Smooth muscle cell (in vitro differentiated cells): ENCODE measurements at regions not wholly inside any gene's neighbourhood (a gene's known extent, or its start where the extent isn't known, plus 50 kb on each side); places are given as distances from the start of the nearest gene placed in this dataset.

Experiments
- DNase-seq: peaks from one replicate; lab custom pipeline; 2025; ENCODE audit not compliant: unreplicated experiment; lab: John Stamatoyannopoulos, UW
- H2AFZ ChIP-seq: fragments of 200-600 bp; sonication (generic); 2 replicates; pipeline ENCODE4 v1.6.0; 2016; ENCODE audit warnings: antibody characterized with exemption, low read depth, mild to moderate bottlenecking
- H3F3A ChIP-seq: fragments of 200-600 bp; sonication (generic); 2 replicates; pipeline ENCODE4 v1.6.0; 2017; ENCODE audit warnings: antibody characterized with exemption, low read depth
- H3K27ac ChIP-seq: fragments of 200-600 bp; sonication (generic); 2 replicates; pipeline ENCODE4 v1.5.1; 2016; ENCODE audit warnings: low read depth, mild to moderate bottlenecking
- H3K27me3 ChIP-seq: fragments of 200-600 bp; sonication (generic); 2 replicates; pipeline ENCODE4 v1.6.1; 2016; ENCODE audit warnings: low read depth, mild to moderate bottlenecking
- H3K36me3 ChIP-seq: fragments of 200-600 bp; sonication (generic); 2 replicates; pipeline ENCODE4 v1.5.1; 2016; ENCODE audit warnings: low read depth
- H3K4me1 ChIP-seq: fragments of 200-600 bp; sonication (generic); 2 replicates; pipeline ENCODE4 v1.5.1; 2016; ENCODE audit warnings: low read depth
- H3K4me2 ChIP-seq: fragments of 200-600 bp; sonication (generic); 2 replicates; pipeline ENCODE4 v1.6.0; 2016; ENCODE audit warnings: mild to moderate bottlenecking
- H3K4me3 ChIP-seq: fragments of 200-600 bp; sonication (generic); 2 replicates; pipeline ENCODE4 v1.5.1; 2016; ENCODE audit warnings: mild to moderate bottlenecking
- H3K79me2 ChIP-seq: fragments of 200-600 bp; sonication (generic); 2 replicates; pipeline ENCODE4 v1.6.0; 2016; ENCODE audit warnings: low read depth, mild to moderate bottlenecking
- H3K9ac ChIP-seq: fragments of 200-600 bp; sonication (generic); 2 replicates; pipeline ENCODE4 v1.6.0; 2016; ENCODE audit warnings: low read depth
- H3K9me3 ChIP-seq: fragments of 200-600 bp; sonication (generic); replicated peaks from 2 replicates; pipeline ENCODE4 v1.5.1; 2016; ENCODE audit warnings: low read depth
- H4K20me1 ChIP-seq: fragments of 200-600 bp; sonication (generic); 2 replicates; pipeline ENCODE4 v1.6.0; 2016; ENCODE audit warnings: low read depth
- CTCF ChIP-seq: fragments of 200-600 bp; sonication (generic); IDR thresholded peaks from 2 replicates; pipeline ENCODE4 v1.5.1; 2017; ENCODE audit warnings: borderline replicate concordance, mild to moderate bottlenecking, antibody characterized with exemption; ENCODE audit not compliant: insufficient read depth, poor library complexity, severe bottlenecking
- WGBS: methylation state at CpG from one replicate; pipeline ENCODE4 v1.1.7; 2016; ENCODE audit warnings: low lambda C conversion rate; 5-methylcytosine and 5-hydroxymethylcytosine counted together

- Histone ChIP-seq H3K27ac (peak overlapping the region; percentile 78), H4K20me1 (no peaks in the 10 kb centered on the region), H3F3A (peaks cover 10% of the 10 kb centered on the region), H3K27me3 (no peaks in the 10 kb centered on the region), H3K9ac (peak overlapping the region; percentile 30), H3K9me3 (no peaks in the 10 kb centered on the region), H3K79me2 (no peaks in the 10 kb centered on the region), H3K4me1 (peaks cover 12% of the 10 kb centered on the region), H3K36me3 (no peaks in the 10 kb centered on the region), H2AFZ (no peak overlapping the region), H3K4me3 (no peak overlapping the region), H3K4me2 (peak overlapping the region; percentile 54)
- no peak for DNase-seq
- WGBS = 37% methylated on average over 5 of the region's 5 CpGs
- no peak for TF ChIP-seq CTCF
These were observed 587.8 kb upstream of the JAG1 start for GRCh38 chr20:11261533-11262000.

GRCh38 chr20:11266571-11266970 is 592.8 kb upstream of the JAG1 start:
- no peak for TF ChIP-seq CTCF
- H3K4me3 ChIP-seq = no peak overlapping the region
- H2AFZ ChIP-seq = no peak overlapping the region
- H3K9ac ChIP-seq = no peak overlapping the region
- WGBS = 78% methylated on average over 3 of the region's 3 CpGs
- H4K20me1 ChIP-seq = no peaks in the 10 kb centered on the region
- peak overlapping the region; percentile 77 for H3K4me2 ChIP-seq
- peak overlapping the region; percentile 79 for H3K27ac ChIP-seq
- H3K36me3 ChIP-seq = no peaks in the 10 kb centered on the region
- no peaks in the 10 kb centered on the region for H3K27me3 ChIP-seq
- H3F3A ChIP-seq = peaks cover 17% of the 10 kb centered on the region
- no peak for DNase-seq
- H3K9me3 ChIP-seq = no peaks in the 10 kb centered on the region
- H3K4me1 ChIP-seq = peaks cover 48% of the 10 kb centered on the region
- no peaks in the 10 kb centered on the region for H3K79me2 ChIP-seq

DNA sequence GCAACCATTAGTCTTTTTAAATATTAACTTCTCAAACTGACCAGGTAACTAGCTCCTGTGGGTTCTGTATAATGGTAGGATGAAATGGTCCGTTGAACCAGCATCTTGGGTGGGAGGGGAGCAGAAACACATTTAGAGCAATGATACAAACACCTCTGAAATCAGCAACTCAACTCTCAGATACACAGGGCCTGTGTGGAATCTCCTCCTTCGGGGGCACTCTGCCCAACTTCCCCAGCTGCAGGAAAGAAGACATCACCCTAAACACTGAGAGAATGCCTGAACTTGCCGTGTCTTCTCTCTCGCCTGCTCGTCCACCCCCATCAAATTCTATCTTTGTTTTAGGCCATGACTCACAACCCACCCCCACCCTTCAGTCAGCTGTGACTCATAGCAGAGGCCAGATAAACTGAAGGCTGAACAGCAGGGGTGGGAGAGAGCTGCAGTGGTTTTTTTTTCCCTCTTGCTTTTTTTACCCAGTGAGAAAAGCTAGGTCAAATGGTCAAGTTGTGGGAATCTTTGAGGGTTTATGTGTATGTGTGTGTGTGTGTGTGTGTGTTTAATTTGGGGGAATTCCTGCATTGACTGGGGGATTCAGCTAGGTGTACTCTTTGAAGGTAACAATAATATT is 593.4 kb upstream of the JAG1 start:
- Histone ChIP-seq H3K9me3 (no peaks in the 10 kb centered on the region), H2AFZ (peak overlapping the region; percentile 53), H3K9ac (no peak overlapping the region), H3K36me3 (no peaks in the 10 kb centered on the region), H3K4me3 (no peak overlapping the region), H3F3A (peaks cover 11% of the 10 kb centered on the region), H4K20me1 (no peaks in the 10 kb centered on the region), H3K4me1 (peaks cover 48% of the 10 kb centered on the region), H3K27ac (peak overlapping the region; percentile 79), H3K27me3 (no peaks in the 10 kb centered on the region), H3K4me2 (peak overlapping the region; percentile 77), H3K79me2 (no peaks in the 10 kb centered on the region)
- peak; percentile 11 for DNase-seq
- WGBS = 4% methylated on average over 5 of the region's 5 CpGs
- TF ChIP-seq CTCF = no peak

GRCh38 chr20:11267762-11268335 is 594.0 kb upstream of the JAG1 start:
- Histone ChIP-seq H3K9ac (no peak overlapping the region), H3K79me2 (no peaks in the 10 kb centered on the region), H4K20me1 (no peaks in the 10 kb centered on the region), H3K4me2 (peak overlapping the region; percentile 41), H3K4me1 (peaks cover 47% of the 10 kb centered on the region), H3K27me3 (no peaks in the 10 kb centered on the region), H2AFZ (no peak overlapping the region), H3K9me3 (no peaks in the 10 kb centered on the region), H3K36me3 (no peaks in the 10 kb centered on the region), H3K27ac (peak overlapping the region; percentile 79), H3K4me3 (no peak overlapping the region), H3F3A (peaks cover 7% of the 10 kb centered on the region)
- no peak for DNase-seq
- WGBS = 49% methylated on average over 4 of the region's 4 CpGs
- no peak for TF ChIP-seq CTCF
